SU-DHL-6 (cell line): ENCODE measurements at regions not wholly inside any gene's neighbourhood (a gene's known extent, or its start where the extent isn't known, plus 50 kb on each side); places are given as distances from the start of the nearest gene placed in this dataset.
"Not testable (repeated sequence)": the region's sequence is repeated elsewhere in the genome, so short reads cannot be mapped to it uniquely, and the experiment has no call there.

ENCODE experiments used
- H2AFZ ChIP-seq: fragments of 200-600 bp; sonication (generic); 2 replicates; pipeline ENCODE4 v1.6.1; 2014; ENCODE audit warnings: low read depth, mild to moderate bottlenecking, moderate library complexity, mixed read lengths, antibody characterized with exemption, low read length; ENCODE audit not compliant: severe bottlenecking
- H3F3A ChIP-seq: fragments of 200-600 bp; shearing (Covaris generic); 2 replicates; pipeline ENCODE4 v1.6.0; 2016; ENCODE audit warnings: antibody characterized with exemption, mild to moderate bottlenecking; ENCODE audit not compliant: insufficient read depth
- H3K27ac ChIP-seq: fragments of 200-600 bp; sonication (generic); 2 replicates; pipeline ENCODE4 v1.5.1; 2016; ENCODE audit warnings: low read depth, mild to moderate bottlenecking, low read length, moderate library complexity, mixed read lengths
- H3K27me3 ChIP-seq: fragments of 200-600 bp; sonication (generic), shearing (Covaris generic); 2 replicates; pipeline ENCODE4 v1.6.0; 2014; ENCODE audit warnings: mild to moderate bottlenecking, low read length
- H3K36me3 ChIP-seq: fragments of 200-600 bp; sonication (generic); 2 replicates; pipeline ENCODE4 v1.6.1; 2014; ENCODE audit warnings: mild to moderate bottlenecking, low read length, mixed read lengths
- H3K4me2 ChIP-seq: fragments of 300-600, 200-600 bp; shearing (Covaris generic), sonication (generic); 2 replicates; pipeline ENCODE4 v1.6.0; 2014; ENCODE audit warnings: low read length, low read depth, mild to moderate bottlenecking; ENCODE audit not compliant: poor library complexity, severe bottlenecking
- H3K4me3 ChIP-seq: fragments of 200-600 bp; sonication (generic); 2 replicates; pipeline ENCODE4 v1.5.1; 2014; ENCODE audit warnings: antibody characterized with exemption, low read length, mild to moderate bottlenecking, mixed read lengths; ENCODE audit not compliant: insufficient read depth, poor library complexity, severe bottlenecking
- H3K79me2 ChIP-seq: fragments of 200-600 bp; sonication (generic); 2 replicates; pipeline ENCODE4 v1.6.1; 2014; ENCODE audit warnings: mild to moderate bottlenecking, low read length, moderate library complexity; ENCODE audit not compliant: insufficient read depth
- H3K9ac ChIP-seq: fragments of 200-600 bp; sonication (generic); 2 replicates; pipeline ENCODE4 v1.7.0; 2014; ENCODE audit warnings: mild to moderate bottlenecking, low read length
- H3K9me2 ChIP-seq: fragments of 200-600 bp; sonication (generic); replicated peaks from 2 replicates; pipeline ENCODE4 v1.6.1; 2014; ENCODE audit warnings: low read length; ENCODE audit not compliant: insufficient read depth
- H3K9me3 ChIP-seq: fragments of 200-600 bp; sonication (generic); 2 replicates; pipeline ENCODE4 v1.6.1; 2014; ENCODE audit warnings: low read length, mixed read lengths; ENCODE audit not compliant: insufficient read depth
- H4K20me1 ChIP-seq: fragments of 200-600 bp; sonication (generic); 2 replicates; pipeline ENCODE4 v1.6.1; 2014; ENCODE audit warnings: low read depth, mild to moderate bottlenecking, antibody characterized with exemption, low read length, moderate library complexity, mixed read lengths
- CTCF ChIP-seq: fragments of 200-600 bp; sonication (generic); IDR thresholded peaks from one replicate; pipeline ENCODE4 v1.5.1; 2017; ENCODE audit warnings: antibody characterized with exemption, mild to moderate bottlenecking, low read length, moderate library complexity; ENCODE audit not compliant: insufficient read depth, poor library complexity, severe bottlenecking
- EZH2phosphoT487 ChIP-seq: fragments of 200-600 bp; sonication (generic), shearing (Covaris generic); conservative IDR thresholded peaks from 2 replicates; pipeline ENCODE4 v1.6.1; 2018; ENCODE audit warnings: mild to moderate bottlenecking, antibody characterized with exemption, low read length, moderate library complexity, mixed read lengths

GRCh38 chr13:81230386-81230785 is 889.5 kb upstream of the SPRY2 start:
- no peaks in the 10 kb centered on the region for H3K36me3 ChIP-seq
- no peaks in the 10 kb centered on the region for H3K27me3 ChIP-seq
- no peak overlapping the region for H3K27ac ChIP-seq
- H3K9me3 ChIP-seq: no peaks in the 10 kb centered on the region
- no peak overlapping the region for H3K9ac ChIP-seq
- no peak overlapping the region for H2AFZ ChIP-seq
- no peaks in the 10 kb centered on the region for H4K20me1 ChIP-seq
- no peaks in the 10 kb centered on the region for H3K9me2 ChIP-seq
- H3K4me3 ChIP-seq: no peak overlapping the region
- H3K4me2 ChIP-seq: no peak overlapping the region
- no peaks in the 10 kb centered on the region for H3F3A ChIP-seq
- TF ChIP-seq CTCF (no peak), EZH2phosphoT487 (no peak)
- H3K79me2 ChIP-seq: no peaks in the 10 kb centered on the region

GRCh38 chr13:81226830-81227229 is 885.9 kb upstream of the SPRY2 start:
- H3K9me2 ChIP-seq, H3K27ac ChIP-seq, H3F3A ChIP-seq, H3K4me3 ChIP-seq, H3K27me3 ChIP-seq, H3K9me3 ChIP-seq, H4K20me1 ChIP-seq, H3K79me2 ChIP-seq, H2AFZ ChIP-seq, H3K9ac ChIP-seq, H3K36me3 ChIP-seq, H3K4me2 ChIP-seq: not testable (repeated sequence)

GRCh38 chr13:81224209-81224833 is 883.4 kb upstream of the SPRY2 start:
- Histone ChIP-seq H3K9me3 (no peaks in the 10 kb centered on the region), H2AFZ (no peak overlapping the region), H3K27me3 (no peaks in the 10 kb centered on the region), H3F3A (no peaks in the 10 kb centered on the region), H4K20me1 (no peaks in the 10 kb centered on the region), H3K4me3 (no peak overlapping the region), H3K4me2 (no peak overlapping the region), H3K79me2 (no peaks in the 10 kb centered on the region), H3K27ac (no peak overlapping the region), H3K36me3 (no peaks in the 10 kb centered on the region), H3K9me2 (no peaks in the 10 kb centered on the region), H3K9ac (no peak overlapping the region)
- TF ChIP-seq CTCF: no peak
- no peak for TF ChIP-seq EZH2phosphoT487

- no peaks in the 10 kb centered on the region for H3F3A ChIP-seq
- no peak overlapping the region for H3K4me2 ChIP-seq
- TF ChIP-seq CTCF: no peak
- no peak for TF ChIP-seq EZH2phosphoT487
- H3K27me3 ChIP-seq: no peaks in the 10 kb centered on the region
- H2AFZ ChIP-seq: no peak overlapping the region
- no peak overlapping the region for H3K27ac ChIP-seq
- H3K9me2 ChIP-seq: no peaks in the 10 kb centered on the region
- H3K4me3 ChIP-seq: no peak overlapping the region
- no peaks in the 10 kb centered on the region for H3K36me3 ChIP-seq
- H3K9me3 ChIP-seq: no peaks in the 10 kb centered on the region
- no peak overlapping the region for H3K9ac ChIP-seq
- no peaks in the 10 kb centered on the region for H4K20me1 ChIP-seq
- H3K79me2 ChIP-seq: no peaks in the 10 kb centered on the region
These were observed 882.9 kb upstream of the SPRY2 start for GRCh38 chr13:81223778-81224177.
